H1 (cell line): ENCODE measurements at regions not wholly inside any gene's neighbourhood (a gene's known extent, or its start where the extent isn't known, plus 50 kb on each side); places are given as distances from the start of the nearest gene placed in this dataset.

Source experiments
- ATF3 ChIP-seq: IDR thresholded peaks from 2 replicates; pipeline ENCODE4 v1.6.1; 2011; ENCODE audit warnings: low read depth, mild to moderate bottlenecking, low read length; ENCODE audit not compliant: insufficient read depth
- CHD7 ChIP-seq: fragments of 300-600 bp; sonication (generic); IDR thresholded peaks from 2 replicates; pipeline ENCODE4 v1.7.1; 2012; ENCODE audit warnings: low read length, moderate library complexity, mild to moderate bottlenecking, inconsistent platforms; ENCODE audit not compliant: insufficient replicate concordance
- SUZ12 ChIP-seq: fragments of 200-600 bp; sonication (generic); IDR thresholded peaks from 2 replicates; pipeline ENCODE4 v1.6.1; 2012; ENCODE audit warnings: mild to moderate bottlenecking, inconsistent platforms, low read length, moderate library complexity, mixed read lengths
- TAF1 ChIP-seq: IDR thresholded peaks from 2 replicates; pipeline ENCODE4 v1.6.1; 2011; ENCODE audit warnings: mild to moderate bottlenecking, low read depth, low read length

GRCh38 chr14:38122241-38122640 is 85.5 kb upstream of the SSTR1 start (continued):
- no peak for TF ChIP-seq CHD7
- TF ChIP-seq ATF3: no peak
- no peak for TF ChIP-seq SUZ12
- no peak for TF ChIP-seq TAF1
